Mucosa of descending colon (tissue), 3 donors: ENCODE measurements at regions not wholly inside any gene's neighbourhood (a gene's known extent, or its start where the extent isn't known, plus 50 kb on each side); places are given as distances from the start of the nearest gene placed in this dataset.

Experiments
- ATAC-seq: fragments of 200-7000 bp; cut with Tn5 transposase; one replicate; pipeline ENCODE4 v1.9.1; 2020; ENCODE audit warnings: mild to moderate bottlenecking, moderate library complexity
- DNase-seq, 3 donors: peaks; one replicate each; pipeline ENCODE4 v3.0.0-alpha.2; 2020
- H3K36me3 ChIP-seq: fragments of 200-600 bp; one replicate; pipeline ENCODE4 v1.8.0; 2021; ENCODE audit warnings: low read depth, mild to moderate bottlenecking
- H3K4me1 ChIP-seq: fragments of 200-600 bp; one replicate; pipeline ENCODE4 v1.8.0; 2021; ENCODE audit warnings: low read depth, mild to moderate bottlenecking
- H3K4me3 ChIP-seq: fragments of 200-600 bp; one replicate; pipeline ENCODE4 v1.8.0; 2021; ENCODE audit warnings: mild to moderate bottlenecking
- H3K9me3 ChIP-seq: fragments of 200-600 bp; one replicate; pipeline ENCODE4 v1.8.0; 2021; ENCODE audit warnings: mild to moderate bottlenecking
- intact Hi-C, 2 donors: fragments of 100-400 bp; cut with DNase I in 1 of 2; cut with micrococcal nuclease in 1 of 2; formaldehyde crosslinking; loops; one replicate each; pipeline versions ENCODE4 v1.11.0 to v1.11.1; 2022; cut with DNase I, micrococcal nuclease
- TF ChIP-seq, protein P1 (sequence below): fragments of 200-600 bp; IDR thresholded peaks from one replicate; pipeline ENCODE4 v1.8.0; 2022; ENCODE audit warnings: antibody characterized with exemption, mild to moderate bottlenecking
- donor health status: DM: no; HTN: no; CAD: no; lungs with moderate emphysema.
- donor health status: DM: no; HTN: no; CAD: no.
- donor health status: DM: no; HTN: yes; CAD: no.

DNA sequence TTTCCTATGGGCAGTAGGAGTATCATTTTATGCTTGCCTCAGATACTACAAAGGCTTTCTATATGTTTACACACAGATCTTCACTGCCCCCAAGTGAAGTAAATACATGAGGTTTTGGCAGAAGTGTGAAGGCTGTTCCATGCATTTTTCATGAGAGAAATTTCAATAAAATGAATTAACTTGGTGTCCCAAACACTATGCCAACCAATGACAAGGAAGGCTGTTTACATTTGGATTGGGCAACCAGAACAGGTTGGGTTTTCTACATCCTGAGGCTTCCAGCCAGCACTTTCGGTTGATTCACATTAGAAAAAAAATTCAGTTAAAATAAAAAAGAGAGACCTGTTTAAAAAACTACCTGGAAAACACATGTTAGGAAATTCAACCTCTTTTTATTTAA, 625.4 kb downstream of the KCNJ2 start:
- no peak for DNase-seq
- H3K4me3 ChIP-seq, result no peak overlapping the region
- H3K4me1 ChIP-seq, result no peaks in the 10 kb centered on the region
- H3K9me3 ChIP-seq, result no peaks in the 10 kb centered on the region
- ATAC-seq, result no peak
- TF ChIP-seq, protein P1, sequence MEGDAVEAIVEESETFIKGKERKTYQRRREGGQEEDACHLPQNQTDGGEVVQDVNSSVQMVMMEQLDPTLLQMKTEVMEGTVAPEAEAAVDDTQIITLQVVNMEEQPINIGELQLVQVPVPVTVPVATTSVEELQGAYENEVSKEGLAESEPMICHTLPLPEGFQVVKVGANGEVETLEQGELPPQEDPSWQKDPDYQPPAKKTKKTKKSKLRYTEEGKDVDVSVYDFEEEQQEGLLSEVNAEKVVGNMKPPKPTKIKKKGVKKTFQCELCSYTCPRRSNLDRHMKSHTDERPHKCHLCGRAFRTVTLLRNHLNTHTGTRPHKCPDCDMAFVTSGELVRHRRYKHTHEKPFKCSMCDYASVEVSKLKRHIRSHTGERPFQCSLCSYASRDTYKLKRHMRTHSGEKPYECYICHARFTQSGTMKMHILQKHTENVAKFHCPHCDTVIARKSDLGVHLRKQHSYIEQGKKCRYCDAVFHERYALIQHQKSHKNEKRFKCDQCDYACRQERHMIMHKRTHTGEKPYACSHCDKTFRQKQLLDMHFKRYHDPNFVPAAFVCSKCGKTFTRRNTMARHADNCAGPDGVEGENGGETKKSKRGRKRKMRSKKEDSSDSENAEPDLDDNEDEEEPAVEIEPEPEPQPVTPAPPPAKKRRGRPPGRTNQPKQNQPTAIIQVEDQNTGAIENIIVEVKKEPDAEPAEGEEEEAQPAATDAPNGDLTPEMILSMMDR, result no peak
- H3K36me3 ChIP-seq, result no peaks in the 10 kb centered on the region
- intact Hi-C loops, result no loop called here

DNA sequence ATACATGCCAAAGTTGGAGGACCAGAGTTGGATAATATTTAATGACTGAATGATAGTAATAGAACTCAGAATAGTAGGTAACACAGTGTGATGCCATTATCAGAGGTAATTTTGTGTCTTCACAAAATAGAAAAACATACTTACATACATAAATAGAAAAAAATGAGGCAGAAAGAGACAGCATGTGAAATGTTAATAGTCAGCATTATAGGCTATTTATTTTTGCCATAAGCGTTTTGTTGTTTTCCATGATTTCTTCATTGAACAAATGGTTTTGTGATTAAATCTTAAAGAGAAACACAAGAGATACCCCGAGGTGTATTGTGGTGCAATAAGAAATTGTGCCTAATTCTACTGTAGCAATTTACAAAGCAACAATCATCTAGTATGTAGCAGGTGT, 626.3 kb downstream of the KCNJ2 start:
- no peaks in the 10 kb centered on the region for H3K9me3 ChIP-seq
- intact Hi-C loops, result no loop called here
- ATAC-seq (no peak), DNase-seq (no peak)
- no peaks in the 10 kb centered on the region for H3K4me1 ChIP-seq
- TF ChIP-seq, protein P1, result no peak
- H3K4me3 ChIP-seq, result no peak overlapping the region
- H3K36me3 ChIP-seq, result no peaks in the 10 kb centered on the region

DNA sequence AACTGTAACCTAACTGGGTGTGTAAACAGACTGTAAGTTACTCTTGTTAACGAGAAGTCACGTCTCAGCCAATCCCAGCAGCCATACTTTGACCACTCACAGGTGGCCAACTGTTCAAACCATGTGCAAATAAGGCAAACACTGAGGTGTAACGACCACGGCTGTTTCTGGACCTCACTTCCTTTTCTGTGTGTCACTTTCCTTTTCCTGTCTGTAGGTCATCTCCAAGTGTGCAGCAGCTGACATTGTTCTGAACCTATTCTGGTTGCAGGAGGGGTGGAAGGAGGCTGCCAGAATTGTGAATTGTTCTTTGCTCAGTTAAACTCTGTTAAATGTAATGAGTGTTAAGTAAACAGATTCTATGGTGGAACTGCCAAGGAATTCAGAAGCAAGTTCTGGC, 627.4 kb downstream of the KCNJ2 start:
- no peaks in the 10 kb centered on the region for H3K9me3 ChIP-seq
- no peaks in the 10 kb centered on the region for H3K4me1 ChIP-seq
- H3K36me3 ChIP-seq, result no peaks in the 10 kb centered on the region
- TF ChIP-seq, protein P1, result no peak
- no peak for ATAC-seq
- H3K4me3 ChIP-seq, result no peak overlapping the region
- DNase-seq, result no peak
- intact Hi-C loops, result no loop called here

DNA sequence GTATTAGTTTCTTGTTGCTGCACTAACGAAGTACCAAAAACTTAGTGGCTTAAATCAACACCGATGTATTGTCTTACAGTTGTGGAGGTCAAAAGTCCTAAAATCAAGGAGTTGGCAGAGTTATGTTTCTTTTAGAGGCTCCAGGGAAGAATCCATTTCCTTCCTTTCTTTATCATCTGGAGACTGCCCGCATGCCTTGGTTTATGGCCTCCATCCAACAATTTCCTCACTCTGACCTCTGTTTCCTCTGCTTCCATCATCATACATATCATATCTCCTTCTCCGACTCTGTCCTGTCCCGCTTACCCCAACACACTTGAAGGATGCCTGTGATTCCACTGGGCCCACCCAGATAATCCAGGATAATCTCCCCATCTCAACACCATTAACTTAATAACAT, 627.8 kb downstream of the KCNJ2 start:
- no peak for DNase-seq
- Histone ChIP-seq H3K4me1 (no peaks in the 10 kb centered on the region), H3K4me3 (no peak overlapping the region), H3K9me3 (no peaks in the 10 kb centered on the region), H3K36me3 (no peaks in the 10 kb centered on the region)
- TF ChIP-seq, protein P1, result no peak
- intact Hi-C loops, result no loop called here
- no peak for ATAC-seq

DNA sequence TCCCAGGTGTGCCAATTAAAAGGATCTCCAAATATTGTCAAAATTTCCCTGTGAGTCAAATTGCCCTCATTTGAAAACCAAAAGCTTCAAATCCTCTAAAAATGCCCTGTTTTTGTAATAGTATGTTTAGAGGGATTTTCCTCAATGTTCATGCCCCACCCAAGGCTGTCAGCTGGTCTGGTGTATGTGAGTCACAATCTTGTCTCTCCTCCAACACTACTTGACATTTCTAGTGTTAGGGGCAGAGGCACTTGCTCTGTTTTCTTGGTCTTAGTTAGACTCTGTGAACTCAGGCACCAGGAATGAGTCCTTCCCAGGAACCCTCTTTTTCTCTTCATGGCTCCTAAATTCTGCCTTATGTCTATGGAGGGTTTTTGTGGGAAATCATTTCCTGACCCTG, 634.8 kb downstream of the KCNJ2 start:
- Histone ChIP-seq H3K4me3 (no peak overlapping the region), H3K4me1 (no peaks in the 10 kb centered on the region), H3K9me3 (no peaks in the 10 kb centered on the region), H3K36me3 (no peaks in the 10 kb centered on the region)
- ATAC-seq (no peak), DNase-seq (no peak)
- intact Hi-C loops, result no loop called here
- TF ChIP-seq, protein P1, result no peak

DNA sequence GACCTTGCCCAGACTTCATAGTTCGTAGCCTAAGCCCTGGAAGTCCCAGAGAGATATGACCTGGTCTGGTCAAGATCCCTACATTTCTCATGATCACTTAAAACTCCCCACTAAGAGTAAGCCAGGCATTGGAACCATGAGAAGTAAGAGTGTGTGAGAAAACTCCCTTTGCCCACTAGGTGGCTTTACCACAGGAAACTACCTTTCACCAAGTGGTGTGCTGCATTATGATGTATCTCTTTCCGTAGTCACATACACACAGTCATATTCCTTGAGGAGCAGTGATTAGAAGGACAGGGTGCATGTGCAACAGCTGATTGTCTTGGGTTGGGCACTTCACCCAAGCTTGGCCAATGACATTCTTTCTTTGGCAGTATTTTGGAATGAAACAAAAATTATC, 639.3 kb downstream of the KCNJ2 start:
- Histone ChIP-seq H3K36me3 (no peaks in the 10 kb centered on the region), H3K4me3 (no peak overlapping the region), H3K4me1 (no peaks in the 10 kb centered on the region), H3K9me3 (no peaks in the 10 kb centered on the region)
- intact Hi-C loops, result no loop called here
- ATAC-seq (peak; percentile 53), DNase-seq (peak in 1 of 3 donors; percentile 7)
- TF ChIP-seq, protein P1, result no peak
